CD14-positive monocyte (primary cell): ENCODE measurements at regions not wholly inside any gene's neighbourhood (a gene's known extent, or its start where the extent isn't known, plus 50 kb on each side); places are given as distances from the start of the nearest gene placed in this dataset.

Source experiments
- DNase-seq, 3 donors: peaks; one replicate each; pipeline ENCODE4 v3.0.0-alpha.2; 2011 to 2022
- H2AFZ ChIP-seq: 2 replicates; pipeline ENCODE4 v1.6.0; 2012; ENCODE audit warnings: mild to moderate bottlenecking, low read depth, low read length, inconsistent platforms; ENCODE audit not compliant: insufficient read depth, poor library complexity, severe bottlenecking
- H3K27ac ChIP-seq, 2 donors: 1 replicate in 1 of 2; 2 replicates in 1 of 2; pipeline ENCODE4 v1.5.1; 2012 to 2013; ENCODE audit warnings: low read length in 2 of 2, control low read depth in 1 of 2, inconsistent platforms in 1 of 2, low read depth in 1 of 2, mild to moderate bottlenecking in 1 of 2
- H3K27me3 ChIP-seq, 2 donors: one replicate each; pipeline versions ENCODE4 v1.6.0 to v1.6.1; 2011 to 2013; ENCODE audit warnings: low read length in 2 of 2; ENCODE audit not compliant: control insufficient read depth in 2 of 2, insufficient read depth in 2 of 2
- H3K36me3 ChIP-seq, 2 donors: replicated peaks in 1 of 2; 1 replicate in 1 of 2; 2 replicates in 1 of 2; pipeline versions ENCODE4 v1.5.1 to v1.6.1; 2012 to 2013; ENCODE audit warnings: low read length in 2 of 2, control low read depth in 1 of 2, inconsistent platforms in 1 of 2, mild to moderate bottlenecking in 1 of 2; ENCODE audit not compliant: insufficient read depth in 2 of 2, control insufficient read depth in 1 of 2
- H3K4me1 ChIP-seq, 2 donors: 1 replicate in 1 of 2; 2 replicates in 1 of 2; pipeline versions ENCODE4 v1.5.1 to v1.6.1; 2012 to 2013; ENCODE audit warnings: low read length in 2 of 2, control low read depth in 1 of 2, inconsistent platforms in 1 of 2, mild to moderate bottlenecking in 1 of 2, moderate library complexity in 1 of 2; ENCODE audit not compliant: insufficient read depth in 2 of 2, control insufficient read depth in 1 of 2
- H3K4me2 ChIP-seq: replicated peaks from 2 replicates; pipeline ENCODE3; 2012; ENCODE audit warnings: low read length, moderate library complexity, mild to moderate bottlenecking; ENCODE audit not compliant: poor library complexity, severe bottlenecking; ENCODE audit errors: extremely low read depth
- H3K4me3 ChIP-seq, 3 experiments: fragments of 200-600 bp in 1 of 3; sonication (generic) in 1 of 3; replicated peaks in 1 of 3; 1 replicate in 2 of 3; 2 replicates in 1 of 3; pipeline ENCODE4 v1.5.1; 2011 to 2013; ENCODE audit warnings: low read length in 3 of 3, mild to moderate bottlenecking in 3 of 3, control low read depth in 2 of 3, low read depth in 2 of 3, inconsistent platforms in 1 of 3, moderate library complexity in 1 of 3
- H3K79me2 ChIP-seq: 2 replicates; pipeline ENCODE4 v1.6.0; 2012; ENCODE audit warnings: mild to moderate bottlenecking, control low read depth, inconsistent platforms, low read length, moderate library complexity; ENCODE audit not compliant: insufficient read depth
- H3K9ac ChIP-seq: 2 replicates; pipeline ENCODE4 v1.6.0; 2017; ENCODE audit warnings: low read length, mild to moderate bottlenecking; ENCODE audit not compliant: insufficient read depth, poor library complexity, severe bottlenecking
- H3K9me3 ChIP-seq, 2 donors: replicated peaks in 1 of 2; 1 replicate in 1 of 2; 2 replicates in 1 of 2; pipeline versions ENCODE4 v1.5.1 to v1.6.1; 2012 to 2013; ENCODE audit warnings: low read length in 2 of 2, control low read depth in 1 of 2; ENCODE audit not compliant: control insufficient read depth in 1 of 2, insufficient read depth in 1 of 2
- H4K20me1 ChIP-seq: 2 replicates; pipeline ENCODE4 v1.6.0; 2012; ENCODE audit warnings: mild to moderate bottlenecking, low read length, control low read depth, moderate library complexity; ENCODE audit not compliant: insufficient read depth
- H3K27ac Mint-ChIP-seq, 7 donors: one replicate each; pipeline ENCODE4 v1.8.0; 2020; ENCODE audit warnings: mild to moderate bottlenecking in 7 of 7, mixed read lengths in 7 of 7, moderate library complexity in 6 of 7, inconsistent platforms in 2 of 7
- H3K27me3 Mint-ChIP-seq, 3 donors: one replicate each; pipeline ENCODE4 v1.8.0; 2021 to 2022; ENCODE audit warnings: low read depth in 3 of 3, mild to moderate bottlenecking in 3 of 3, mixed read lengths in 3 of 3, moderate library complexity in 3 of 3, inconsistent platforms in 1 of 3
- H3K36me3 Mint-ChIP-seq, 2 donors: one replicate each; pipeline ENCODE4 v1.8.0; 2020; ENCODE audit warnings: mixed read lengths in 2 of 2, inconsistent platforms in 1 of 2, mild to moderate bottlenecking in 1 of 2
- H3K4me1 Mint-ChIP-seq: one replicate; pipeline ENCODE4 v1.8.0; 2020; ENCODE audit warnings: mild to moderate bottlenecking, mixed read lengths
- H3K4me3 Mint-ChIP-seq, 2 donors: one replicate each; pipeline ENCODE4 v1.8.0; 2020; ENCODE audit warnings: mild to moderate bottlenecking in 2 of 2, mixed read lengths in 2 of 2, moderate library complexity in 1 of 2
- H3K9me3 Mint-ChIP-seq, 7 donors: one replicate each; pipeline ENCODE4 v1.8.0; 2020 to 2022; ENCODE audit warnings: mixed read lengths in 7 of 7, mild to moderate bottlenecking in 6 of 7, moderate library complexity in 6 of 7, inconsistent platforms in 2 of 7
- CTCF ChIP-seq: fragments of 200-600 bp; IDR thresholded peaks from one replicate; pipeline ENCODE4 v1.8.0; 2022; ENCODE audit warnings: antibody characterized with exemption, mild to moderate bottlenecking
- WGBS: methylation state at CpG from one replicate; pipeline ENCODE4 v1.1.5; 2013; ENCODE audit warnings: missing lambda C conversion rate; ENCODE audit not compliant: insufficient coverage; 5-methylcytosine and 5-hydroxymethylcytosine counted together
- intact Hi-C, 2 donors: fragments of 100-400 bp; cut with micrococcal nuclease; formaldehyde crosslinking; loops; one replicate each; pipeline versions ENCODE4 v1.15.0 to v1.15.1; 2023

GRCh38 chr2:183696028-183696427 lies 571.8 kb downstream of the NUP35 start:
- no peaks in the 10 kb centered on the region for H3K4me1 ChIP-seq
- peaks cover 0 to 1% (median 0%) of the 10 kb centered on the region in 3 donors for H3K27me3 Mint-ChIP-seq
- no peak overlapping the region for H3K27ac Mint-ChIP-seq
- H3K36me3 Mint-ChIP-seq, result no peaks in the 10 kb centered on the region
- no peak overlapping the region for H3K9ac ChIP-seq
- no peaks in the 10 kb centered on the region for H4K20me1 ChIP-seq
- no peak overlapping the region for H3K4me3 Mint-ChIP-seq
- TF ChIP-seq CTCF, result no peak
- H3K4me3 ChIP-seq, result no peak overlapping the region
- H3K36me3 ChIP-seq, result no peaks in the 10 kb centered on the region
- peaks cover 2 to 22% (median 7%) of the 10 kb centered on the region in 7 donors for H3K9me3 Mint-ChIP-seq
- no peaks in the 10 kb centered on the region for H3K79me2 ChIP-seq
- no peaks in the 10 kb centered on the region for H3K27me3 ChIP-seq
- H3K4me1 Mint-ChIP-seq, result no peaks in the 10 kb centered on the region
- H3K9me3 ChIP-seq, result peaks cover 14 to 17% of the 10 kb centered on the region in 2 donors
- H3K27ac ChIP-seq, result no peak overlapping the region
- no peak for DNase-seq
- intact Hi-C loops, result no loop called here
- no peak overlapping the region for H2AFZ ChIP-seq
- 89% methylated on average over 2 of the region's 4 CpGs for WGBS
- H3K4me2 ChIP-seq, result no peak overlapping the region

GRCh38 chr2:183709829-183710228 lies 585.6 kb downstream of the NUP35 start:
- Mint-ChIP-seq H3K27me3 (peaks cover 0 to 3% (median 2%) of the 10 kb centered on the region in 3 donors), H3K36me3 (no peaks in the 10 kb centered on the region), H3K9me3 (peaks cover 0 to 18% (median 8%) of the 10 kb centered on the region in 7 donors), H3K27ac (no peak overlapping the region), H3K4me1 (no peaks in the 10 kb centered on the region), H3K4me3 (no peak overlapping the region)
- no peaks in the 10 kb centered on the region for H3K4me1 ChIP-seq
- H3K9ac ChIP-seq, result no peak overlapping the region
- H3K9me3 ChIP-seq, result peaks cover 20 to 24% of the 10 kb centered on the region in 2 donors
- H3K36me3 ChIP-seq, result no peaks in the 10 kb centered on the region
- no peak for TF ChIP-seq CTCF
- H3K4me2 ChIP-seq, result no peak overlapping the region
- H3K79me2 ChIP-seq, result no peaks in the 10 kb centered on the region
- no peak overlapping the region for H3K4me3 ChIP-seq
- intact Hi-C loops, result no loop called here
- 33% methylated on average over 1 of the region's 1 CpG for WGBS
- DNase-seq, result no peak
- no peaks in the 10 kb centered on the region for H4K20me1 ChIP-seq
- no peak overlapping the region for H2AFZ ChIP-seq
- no peak overlapping the region for H3K27ac ChIP-seq
- H3K27me3 ChIP-seq, result no peaks in the 10 kb centered on the region
